Keratinocyte (primary cell): ENCODE measurements at regions not wholly inside any gene's neighbourhood (a gene's known extent, or its start where the extent isn't known, plus 50 kb on each side); places are given as distances from the start of the nearest gene placed in this dataset.

ENCODE experiments used
- DNase-seq: peaks from one replicate; pipeline ENCODE4 v3.0.0-alpha.2; 2011; ENCODE audit warnings: low read depth, missing footprints, low spot score
- FAIRE-seq: peaks from 2 replicates; lab custom pipeline; 2011; peaks lifted over from hg19 to GRCh38; lab: Jason Lieb, UNC
- H2AFZ ChIP-seq: 2 replicates; pipeline ENCODE4 v1.6.0; 2012; ENCODE audit warnings: low read length, control low read depth, inconsistent platforms; ENCODE audit not compliant: control insufficient read depth
- H3K27ac ChIP-seq: 2 replicates; pipeline ENCODE4 v1.5.1; 2011; ENCODE audit warnings: low read length; ENCODE audit not compliant: control insufficient read depth, insufficient read depth
- H3K27me3 ChIP-seq: 3 replicates; pipeline ENCODE4 v1.6.0; 2011; ENCODE audit warnings: low read length; ENCODE audit not compliant: control insufficient read depth, insufficient read depth; ENCODE audit errors: extremely low read depth
- H3K36me3 ChIP-seq, 2 experiments: 2 replicates in 1 of 2; 3 replicates in 1 of 2; pipeline ENCODE4 v1.5.1; 2011; ENCODE audit warnings: low read length in 2 of 2, mild to moderate bottlenecking in 1 of 2; ENCODE audit not compliant: control insufficient read depth in 2 of 2, insufficient read depth in 2 of 2; ENCODE audit errors: extremely low read depth in 1 of 2
- H3K4me1 ChIP-seq: 3 replicates; pipeline ENCODE4 v1.5.1; 2011; ENCODE audit warnings: low read length; ENCODE audit not compliant: control insufficient read depth, insufficient read depth; ENCODE audit errors: extremely low read depth
- H3K4me2 ChIP-seq: 3 replicates; pipeline ENCODE4 v1.6.0; 2011; ENCODE audit warnings: low read depth, low read length; ENCODE audit not compliant: control insufficient read depth, insufficient read depth; ENCODE audit errors: extremely low read depth
- H3K4me3 ChIP-seq, 3 experiments: fragments of 200-600 bp in 1 of 3; sonication (generic) in 1 of 3; 2 replicates in 2 of 3; 3 replicates in 1 of 3; pipeline ENCODE4 v1.5.1; 2011 to 2016; ENCODE audit warnings: low read length in 3 of 3, mild to moderate bottlenecking in 3 of 3, control low read depth in 2 of 3, inconsistent platforms in 1 of 3, low read depth in 1 of 3, mixed read lengths in 1 of 3, mixed run types in 1 of 3, moderate library complexity in 1 of 3; ENCODE audit not compliant: control insufficient read depth in 2 of 3, insufficient read depth in 2 of 3; ENCODE audit errors: extremely low read depth in 1 of 3
- H3K79me2 ChIP-seq: 2 replicates; pipeline ENCODE4 v1.6.0; 2012; ENCODE audit warnings: low read length; ENCODE audit not compliant: control insufficient read depth, insufficient read depth
- H3K9ac ChIP-seq: 3 replicates; pipeline ENCODE4 v1.6.0; 2011; ENCODE audit warnings: low read length; ENCODE audit not compliant: control insufficient read depth, insufficient read depth; ENCODE audit errors: extremely low read depth
- H3K9me1 ChIP-seq: 3 replicates; pipeline ENCODE4 v1.6.0; 2011; ENCODE audit warnings: low read length; ENCODE audit not compliant: control insufficient read depth, insufficient read depth; ENCODE audit errors: extremely low read depth
- H3K9me3 ChIP-seq: 2 replicates; pipeline ENCODE4 v1.5.1; 2012; ENCODE audit warnings: low read depth, low read length; ENCODE audit not compliant: control insufficient read depth
- H4K20me1 ChIP-seq: 3 replicates; pipeline ENCODE4 v1.6.0; 2011; ENCODE audit warnings: low read length; ENCODE audit not compliant: control insufficient read depth, insufficient read depth; ENCODE audit errors: extremely low read depth
- CTCF ChIP-seq, 3 experiments: IDR thresholded peaks in 1 of 3; conservative IDR thresholded peaks in 1 of 3; optimal IDR thresholded peaks in 1 of 3; 2 replicates in 2 of 3; 3 replicates in 1 of 3; pipeline versions ENCODE3 to v1.5.1; 2011; ENCODE audit warnings: low read length in 3 of 3, mild to moderate bottlenecking in 3 of 3, moderate library complexity in 2 of 3, control low read depth in 1 of 3, inconsistent platforms in 1 of 3; ENCODE audit not compliant: insufficient read depth in 2 of 3; ENCODE audit errors: extremely low read depth in 1 of 3
- EZH2 ChIP-seq: IDR thresholded peaks from one replicate; pipeline ENCODE4 v1.6.1; 2012; ENCODE audit warnings: inconsistent platforms, mild to moderate bottlenecking, low read length, moderate library complexity
- dilution Hi-C: fragments of 300-500 bp; cut with MboI; formaldehyde crosslinking; loops from one replicate; pipeline ENCODE4 v1.7.0; 2020; ENCODE audit warnings: low sequenced_read_pairs; ENCODE audit not compliant: extremely low pct_ligation_motif_present

- TF ChIP-seq CTCF (optimal IDR thresholded peaks at IDR 0.05 in 1 of 3, IDR thresholded peaks at IDR 0.05 in 1 of 3, conservative IDR thresholded peaks at IDR 0.05 in 1 of 3; ENCODE audit: extremely low read depth in 1 of 3, insufficient read depth in 2 of 3, low read length in 3 of 3) = no peak
- no peak overlapping the region for H2AFZ ChIP-seq
- FAIRE-seq = no peak
These were observed 687.0 kb upstream of the FTMT start for GRCh38 chr5:121164632-121165031.

GRCh38 chr5:121171361-121171760 lies 680.3 kb upstream of the FTMT start:
- H3K4me3 ChIP-seq = no peak overlapping the region
- TF ChIP-seq CTCF (optimal IDR thresholded peaks at IDR 0.05 in 1 of 3, IDR thresholded peaks at IDR 0.05 in 1 of 3, conservative IDR thresholded peaks at IDR 0.05 in 1 of 3; ENCODE audit: extremely low read depth in 1 of 3, insufficient read depth in 2 of 3, low read length in 3 of 3) (no peak), EZH2 (no peak)
- no peak overlapping the region for H2AFZ ChIP-seq
- no peak overlapping the region for H3K9ac ChIP-seq
- no peaks in the 10 kb centered on the region for H3K9me1 ChIP-seq
- H3K4me2 ChIP-seq = no peak overlapping the region
- dilution Hi-C loops = no loop called here
- H4K20me1 ChIP-seq = no peaks in the 10 kb centered on the region
- no peaks in the 10 kb centered on the region for H3K79me2 ChIP-seq
- no peaks in the 10 kb centered on the region for H3K27me3 ChIP-seq
- H3K9me3 ChIP-seq = no peaks in the 10 kb centered on the region
- H3K4me1 ChIP-seq = no peaks in the 10 kb centered on the region
- no peak overlapping the region for H3K27ac ChIP-seq
- FAIRE-seq (no peak), DNase-seq (no peak)
- H3K36me3 ChIP-seq = no peaks in the 10 kb centered on the region

More at GRCh38 chr5:121164632-121165031, 687.0 kb upstream of the FTMT start:
- Histone ChIP-seq H4K20me1 (no peaks in the 10 kb centered on the region), H3K27ac (no peak overlapping the region), H3K9me3 (no peaks in the 10 kb centered on the region), H3K4me2 (no peak overlapping the region), H3K4me3 (no peak overlapping the region), H3K9me1 (no peaks in the 10 kb centered on the region), H3K9ac (no peak overlapping the region), H3K36me3 (no peaks in the 10 kb centered on the region), H3K27me3 (no peaks in the 10 kb centered on the region), H3K4me1 (no peaks in the 10 kb centered on the region), H3K79me2 (no peaks in the 10 kb centered on the region)
- DNase-seq = no peak
- dilution Hi-C loops = no loop called here
